IgD-negative memory B cell (primary cell): ENCODE measurements at regions not wholly inside any gene's neighbourhood (a gene's known extent, or its start where the extent isn't known, plus 50 kb on each side); places are given as distances from the start of the nearest gene placed in this dataset.
"Not testable (repeated sequence)": the region's sequence is repeated elsewhere in the genome, so short reads cannot be mapped to it uniquely, and the experiment has no call there.

Source experiments
- H3K27ac Mint-ChIP-seq, 3 donors: one replicate each; pipeline ENCODE4 v1.8.0; 2020 to 2022; ENCODE audit warnings: mild to moderate bottlenecking in 3 of 3, mixed read lengths in 3 of 3, moderate library complexity in 1 of 3
- H3K27me3 Mint-ChIP-seq: one replicate; pipeline ENCODE4 v1.8.0; 2021; ENCODE audit warnings: mixed read lengths
- H3K36me3 Mint-ChIP-seq: one replicate; pipeline ENCODE4 v1.8.0; 2020; ENCODE audit warnings: mild to moderate bottlenecking, mixed read lengths
- H3K4me1 Mint-ChIP-seq, 3 donors: one replicate each; pipeline ENCODE4 v1.8.0; 2020 to 2022; ENCODE audit warnings: mixed read lengths in 3 of 3, mild to moderate bottlenecking in 1 of 3
- H3K4me3 Mint-ChIP-seq, 4 donors: one replicate each; pipeline ENCODE4 v1.8.0; 2020 to 2022; ENCODE audit warnings: mild to moderate bottlenecking in 4 of 4, mixed read lengths in 4 of 4, moderate library complexity in 3 of 4
- H3K9me3 Mint-ChIP-seq, 3 donors: one replicate each; pipeline ENCODE4 v1.8.0; 2020 to 2021; ENCODE audit warnings: mixed read lengths in 3 of 3, mild to moderate bottlenecking in 1 of 3

DNA sequence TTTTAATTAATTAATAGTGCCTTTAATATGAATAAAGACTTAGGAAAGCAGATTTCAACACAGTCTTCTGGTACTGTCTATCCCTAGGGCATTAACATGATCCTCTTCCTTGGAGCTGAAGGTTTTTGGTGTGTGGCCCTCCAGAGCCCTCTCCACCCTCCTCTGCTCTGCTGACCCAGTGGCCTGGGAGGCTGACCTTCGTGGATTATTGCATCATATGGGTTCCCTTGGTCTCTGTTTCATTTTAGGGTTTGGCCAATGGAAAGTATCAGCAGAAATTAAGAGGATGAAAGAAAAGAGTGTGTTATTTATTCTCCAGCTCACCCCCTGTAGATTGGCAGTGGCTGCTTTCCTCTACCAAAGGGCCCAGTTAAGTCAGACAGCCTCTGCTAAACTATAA, 73.8 kb upstream of the KIF2A start:
- H3K4me1 Mint-ChIP-seq, H3K27me3 Mint-ChIP-seq, H3K36me3 Mint-ChIP-seq, H3K9me3 Mint-ChIP-seq: not testable (repeated sequence)
- H3K4me3 Mint-ChIP-seq, result peak overlapping the region in 1 of 4 donors; percentile 39
- peak overlapping the region in 1 of 3 donors; percentile 35 for H3K27ac Mint-ChIP-seq

- H3K4me3 Mint-ChIP-seq, H3K36me3 Mint-ChIP-seq, H3K27me3 Mint-ChIP-seq, H3K4me1 Mint-ChIP-seq, H3K27ac Mint-ChIP-seq, H3K9me3 Mint-ChIP-seq: not testable (repeated sequence)
Measured at GRCh38 chr5:62233083-62234046, 72.6 kb upstream of the KIF2A start.

GRCh38 chr5:62236593-62236992, 69.4 kb upstream of the KIF2A start:
- not testable (repeated sequence) for H3K4me1 Mint-ChIP-seq, H3K27ac Mint-ChIP-seq

GRCh38 chr5:62237944-62238343, 68.1 kb upstream of the KIF2A start:
- not testable (repeated sequence) for H3K4me1 Mint-ChIP-seq, H3K27me3 Mint-ChIP-seq, H3K27ac Mint-ChIP-seq, H3K4me3 Mint-ChIP-seq, H3K9me3 Mint-ChIP-seq, H3K36me3 Mint-ChIP-seq

More at GRCh38 chr5:62236593-62236992, 69.4 kb upstream of the KIF2A start:
- H3K4me3 Mint-ChIP-seq, H3K9me3 Mint-ChIP-seq, H3K36me3 Mint-ChIP-seq, H3K27me3 Mint-ChIP-seq: not testable (repeated sequence)

DNA sequence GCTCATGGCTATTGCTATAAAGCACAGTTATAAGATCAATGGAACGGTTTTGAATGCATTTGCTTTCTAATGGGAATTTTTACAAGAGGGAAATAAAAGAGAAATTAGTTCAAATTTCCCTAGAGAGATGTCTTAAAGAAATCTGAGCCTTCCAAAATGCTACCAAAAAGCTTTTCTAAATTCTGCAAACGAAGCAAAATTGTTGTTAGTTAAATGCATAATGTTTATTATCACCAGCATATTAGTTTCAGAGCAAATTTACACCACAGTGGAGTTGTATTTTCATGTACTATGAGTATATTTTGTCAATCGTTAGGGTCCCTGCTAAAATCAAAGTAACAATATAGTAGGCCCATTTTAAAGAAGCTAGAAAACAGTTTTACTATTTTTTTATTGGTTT, 67.4 kb upstream of the KIF2A start:
- H3K27me3 Mint-ChIP-seq, H3K4me1 Mint-ChIP-seq, H3K4me3 Mint-ChIP-seq, H3K36me3 Mint-ChIP-seq, H3K9me3 Mint-ChIP-seq, H3K27ac Mint-ChIP-seq: not testable (repeated sequence)

DNA sequence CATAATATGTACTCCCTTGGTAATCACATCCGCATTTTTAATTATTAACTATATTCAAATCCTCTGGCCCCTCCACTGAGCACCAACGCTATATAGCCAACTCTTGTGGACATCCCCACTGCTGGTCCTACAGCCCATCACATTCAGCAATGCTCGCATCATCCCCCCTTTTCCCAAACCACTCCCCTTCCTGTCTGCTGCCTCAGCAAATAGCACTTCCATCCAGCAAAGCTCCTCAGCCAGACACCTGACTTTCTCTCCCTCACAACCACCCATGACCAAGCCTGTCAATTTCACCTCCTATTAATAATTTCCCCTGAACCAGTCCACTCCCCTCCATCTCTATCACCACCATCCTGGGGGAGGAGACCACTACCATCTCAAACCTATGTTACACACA, 65.5 kb upstream of the KIF2A start:
- H3K36me3 Mint-ChIP-seq, H3K27me3 Mint-ChIP-seq, H3K27ac Mint-ChIP-seq, H3K9me3 Mint-ChIP-seq, H3K4me3 Mint-ChIP-seq, H3K4me1 Mint-ChIP-seq: not testable (repeated sequence)

GRCh38 chr5:62242000-62242399, 64.0 kb upstream of the KIF2A start:
- H3K4me3 Mint-ChIP-seq, H3K36me3 Mint-ChIP-seq, H3K27ac Mint-ChIP-seq, H3K4me1 Mint-ChIP-seq, H3K27me3 Mint-ChIP-seq, H3K9me3 Mint-ChIP-seq: not testable (repeated sequence)

GRCh38 chr5:62243046-62243445, 63.0 kb upstream of the KIF2A start:
- not testable (repeated sequence) for H3K4me3 Mint-ChIP-seq, H3K36me3 Mint-ChIP-seq, H3K4me1 Mint-ChIP-seq, H3K9me3 Mint-ChIP-seq, H3K27ac Mint-ChIP-seq, H3K27me3 Mint-ChIP-seq

DNA sequence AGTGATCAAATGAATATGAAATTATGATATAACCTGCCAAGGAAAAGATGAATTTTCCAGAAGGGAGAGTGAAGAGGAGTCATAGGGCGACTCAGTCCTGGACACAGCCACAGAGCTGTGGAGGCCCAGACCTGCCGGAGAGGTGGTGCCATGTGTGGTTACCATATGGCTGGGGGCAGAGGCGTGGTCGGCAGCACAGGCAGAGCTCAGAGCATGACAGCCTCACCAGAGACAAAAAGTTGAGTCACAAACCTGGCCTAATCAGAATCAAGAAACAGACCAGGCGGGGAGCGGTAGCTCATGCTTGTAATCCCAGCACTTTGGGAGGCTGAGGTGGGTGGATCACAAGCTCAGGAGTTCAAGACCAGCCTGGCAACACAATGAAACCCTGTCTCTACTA, 57.8 kb upstream of the KIF2A start:
- H3K36me3 Mint-ChIP-seq, H3K4me1 Mint-ChIP-seq, H3K27me3 Mint-ChIP-seq, H3K4me3 Mint-ChIP-seq, H3K9me3 Mint-ChIP-seq, H3K27ac Mint-ChIP-seq: not testable (repeated sequence)

DNA sequence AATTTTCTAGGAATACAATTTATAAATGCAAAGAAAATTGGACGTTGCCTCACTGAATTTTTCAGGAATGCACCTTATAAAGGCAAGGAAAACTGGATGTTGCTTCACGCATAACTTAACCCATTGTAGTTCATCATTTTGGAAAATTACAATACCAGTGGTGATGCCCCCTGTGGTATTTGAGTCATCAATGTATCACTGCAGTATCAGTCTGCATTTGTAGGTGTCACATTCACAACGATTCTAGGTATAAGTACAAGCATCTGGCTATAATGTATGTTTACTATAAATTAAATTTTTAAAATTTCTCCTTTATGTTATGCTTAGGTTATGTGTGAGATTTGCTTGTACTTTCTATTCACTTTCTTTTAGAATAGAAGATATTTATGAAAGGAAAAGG, 55.9 kb upstream of the KIF2A start:
- not testable (repeated sequence) for H3K27ac Mint-ChIP-seq

GRCh38 chr5:62250919-62251318, 55.1 kb upstream of the KIF2A start:
- not testable (repeated sequence) for H3K36me3 Mint-ChIP-seq, H3K9me3 Mint-ChIP-seq, H3K4me3 Mint-ChIP-seq, H3K4me1 Mint-ChIP-seq, H3K27me3 Mint-ChIP-seq, H3K27ac Mint-ChIP-seq

More for the DNA sequence above, 55.9 kb upstream of the KIF2A start:
- H3K4me1 Mint-ChIP-seq, H3K27me3 Mint-ChIP-seq, H3K36me3 Mint-ChIP-seq, H3K9me3 Mint-ChIP-seq, H3K4me3 Mint-ChIP-seq: not testable (repeated sequence)

GRCh38 chr5:62252519-62252918, 53.5 kb upstream of the KIF2A start:
- H3K4me1 Mint-ChIP-seq, result peaks cover 5 to 11% (median 8%) of the 10 kb centered on the region in 3 donors
- H3K27ac Mint-ChIP-seq, H3K36me3 Mint-ChIP-seq, H3K9me3 Mint-ChIP-seq, H3K27me3 Mint-ChIP-seq: not testable (repeated sequence)
- peak overlapping the region in 1 of 4 donors; percentile 7 for H3K4me3 Mint-ChIP-seq

- H3K4me3 Mint-ChIP-seq, H3K27me3 Mint-ChIP-seq, H3K9me3 Mint-ChIP-seq, H3K36me3 Mint-ChIP-seq: not testable (repeated sequence)
- H3K4me1 Mint-ChIP-seq, result peaks cover 5 to 11% (median 8%) of the 10 kb centered on the region in 3 donors
- H3K27ac Mint-ChIP-seq, result peak overlapping the region in 1 of 3 donors; percentile 50
Measured at GRCh38 chr5:62255551-62255950, 50.5 kb upstream of the KIF2A start.

DNA sequence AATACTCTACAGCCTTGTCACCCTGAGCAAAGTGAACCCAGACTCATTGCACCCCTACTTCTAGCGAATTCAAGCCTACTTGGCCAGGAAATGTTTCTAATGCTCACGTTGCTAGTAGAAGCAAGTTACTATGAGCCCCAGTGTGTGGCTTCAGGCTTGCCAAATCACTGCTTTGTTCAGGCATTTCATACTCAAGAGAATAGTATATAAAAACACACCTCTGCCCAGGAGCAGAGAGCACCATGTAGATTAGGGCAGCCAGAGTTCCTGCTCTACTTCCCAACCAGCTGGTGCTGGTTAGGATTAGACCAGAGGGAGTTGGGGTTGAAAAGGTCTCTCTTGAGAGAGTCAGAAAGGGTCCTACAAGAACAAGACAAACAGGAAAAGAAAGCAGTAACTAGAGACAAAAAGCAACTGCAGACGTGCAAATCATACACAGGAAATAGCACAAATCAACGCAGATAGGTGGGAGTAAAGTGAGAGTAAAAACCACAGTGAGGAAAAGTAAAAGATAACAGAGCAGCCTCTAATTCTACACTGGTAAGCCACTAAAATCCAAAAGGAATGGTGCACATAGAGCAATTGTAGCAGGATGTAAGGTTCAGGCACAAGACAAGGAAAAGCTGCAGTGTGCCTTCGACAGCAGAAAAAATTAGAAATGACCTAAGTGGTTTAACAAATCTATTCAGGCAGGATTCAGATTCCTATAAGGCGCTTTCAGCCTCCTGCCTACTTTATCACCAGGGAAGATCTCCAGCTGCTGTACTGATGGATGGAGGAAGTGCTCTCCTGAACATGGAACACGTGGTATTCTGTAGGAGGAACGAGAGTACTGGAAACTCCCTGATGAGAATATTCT, 49.6 kb upstream of the KIF2A start:
- no peaks in the 10 kb centered on the region for H3K9me3 Mint-ChIP-seq

More for the DNA sequence above, 49.6 kb upstream of the KIF2A start:
- Mint-ChIP-seq H3K4me1 (peaks cover 5 to 11% (median 8%) of the 10 kb centered on the region in 3 donors), H3K27ac (peak overlapping the region in 1 of 3 donors; percentile 80), H3K27me3 (peaks cover 2% of the 10 kb centered on the region), H3K36me3 (no peaks in the 10 kb centered on the region), H3K4me3 (peak overlapping the region in 3 of 4 donors; percentile 11 to 44 (median 22))
